CD14-positive monocyte (primary cell): ENCODE measurements at regions not wholly inside any gene's neighbourhood (a gene's known extent, or its start where the extent isn't known, plus 50 kb on each side); places are given as distances from the start of the nearest gene placed in this dataset.

Experiments used
- DNase-seq, 3 donors: peaks; one replicate each; pipeline ENCODE4 v3.0.0-alpha.2; 2011 to 2022
- H2AFZ ChIP-seq: 2 replicates; pipeline ENCODE4 v1.6.0; 2012; ENCODE audit warnings: mild to moderate bottlenecking, low read depth, low read length, inconsistent platforms; ENCODE audit not compliant: insufficient read depth, poor library complexity, severe bottlenecking
- H3K27ac ChIP-seq, 2 donors: 1 replicate in 1 of 2; 2 replicates in 1 of 2; pipeline ENCODE4 v1.5.1; 2012 to 2013; ENCODE audit warnings: low read length in 2 of 2, control low read depth in 1 of 2, inconsistent platforms in 1 of 2, low read depth in 1 of 2, mild to moderate bottlenecking in 1 of 2
- H3K27me3 ChIP-seq, 2 donors: one replicate each; pipeline versions ENCODE4 v1.6.0 to v1.6.1; 2011 to 2013; ENCODE audit warnings: low read length in 2 of 2; ENCODE audit not compliant: control insufficient read depth in 2 of 2, insufficient read depth in 2 of 2
- H3K36me3 ChIP-seq, 2 donors: replicated peaks in 1 of 2; 1 replicate in 1 of 2; 2 replicates in 1 of 2; pipeline versions ENCODE4 v1.5.1 to v1.6.1; 2012 to 2013; ENCODE audit warnings: low read length in 2 of 2, control low read depth in 1 of 2, inconsistent platforms in 1 of 2, mild to moderate bottlenecking in 1 of 2; ENCODE audit not compliant: insufficient read depth in 2 of 2, control insufficient read depth in 1 of 2
- H3K4me1 ChIP-seq, 2 donors: 1 replicate in 1 of 2; 2 replicates in 1 of 2; pipeline versions ENCODE4 v1.5.1 to v1.6.1; 2012 to 2013; ENCODE audit warnings: low read length in 2 of 2, control low read depth in 1 of 2, inconsistent platforms in 1 of 2, mild to moderate bottlenecking in 1 of 2, moderate library complexity in 1 of 2; ENCODE audit not compliant: insufficient read depth in 2 of 2, control insufficient read depth in 1 of 2
- H3K4me2 ChIP-seq: replicated peaks from 2 replicates; pipeline ENCODE3; 2012; ENCODE audit warnings: low read length, moderate library complexity, mild to moderate bottlenecking; ENCODE audit not compliant: poor library complexity, severe bottlenecking; ENCODE audit errors: extremely low read depth
- H3K4me3 ChIP-seq, 3 experiments: fragments of 200-600 bp in 1 of 3; sonication (generic) in 1 of 3; replicated peaks in 1 of 3; 1 replicate in 2 of 3; 2 replicates in 1 of 3; pipeline ENCODE4 v1.5.1; 2011 to 2013; ENCODE audit warnings: low read length in 3 of 3, mild to moderate bottlenecking in 3 of 3, control low read depth in 2 of 3, low read depth in 2 of 3, inconsistent platforms in 1 of 3, moderate library complexity in 1 of 3
- H3K79me2 ChIP-seq: 2 replicates; pipeline ENCODE4 v1.6.0; 2012; ENCODE audit warnings: mild to moderate bottlenecking, control low read depth, inconsistent platforms, low read length, moderate library complexity; ENCODE audit not compliant: insufficient read depth
- H3K9ac ChIP-seq: 2 replicates; pipeline ENCODE4 v1.6.0; 2017; ENCODE audit warnings: low read length, mild to moderate bottlenecking; ENCODE audit not compliant: insufficient read depth, poor library complexity, severe bottlenecking
- H3K9me3 ChIP-seq, 2 donors: replicated peaks in 1 of 2; 1 replicate in 1 of 2; 2 replicates in 1 of 2; pipeline versions ENCODE4 v1.5.1 to v1.6.1; 2012 to 2013; ENCODE audit warnings: low read length in 2 of 2, control low read depth in 1 of 2; ENCODE audit not compliant: control insufficient read depth in 1 of 2, insufficient read depth in 1 of 2
- H4K20me1 ChIP-seq: 2 replicates; pipeline ENCODE4 v1.6.0; 2012; ENCODE audit warnings: mild to moderate bottlenecking, low read length, control low read depth, moderate library complexity; ENCODE audit not compliant: insufficient read depth
- H3K27ac Mint-ChIP-seq, 7 donors: one replicate each; pipeline ENCODE4 v1.8.0; 2020; ENCODE audit warnings: mild to moderate bottlenecking in 7 of 7, mixed read lengths in 7 of 7, moderate library complexity in 6 of 7, inconsistent platforms in 2 of 7
- H3K27me3 Mint-ChIP-seq, 3 donors: one replicate each; pipeline ENCODE4 v1.8.0; 2021 to 2022; ENCODE audit warnings: low read depth in 3 of 3, mild to moderate bottlenecking in 3 of 3, mixed read lengths in 3 of 3, moderate library complexity in 3 of 3, inconsistent platforms in 1 of 3
- H3K36me3 Mint-ChIP-seq, 2 donors: one replicate each; pipeline ENCODE4 v1.8.0; 2020; ENCODE audit warnings: mixed read lengths in 2 of 2, inconsistent platforms in 1 of 2, mild to moderate bottlenecking in 1 of 2
- H3K4me1 Mint-ChIP-seq: one replicate; pipeline ENCODE4 v1.8.0; 2020; ENCODE audit warnings: mild to moderate bottlenecking, mixed read lengths
- H3K4me3 Mint-ChIP-seq, 2 donors: one replicate each; pipeline ENCODE4 v1.8.0; 2020; ENCODE audit warnings: mild to moderate bottlenecking in 2 of 2, mixed read lengths in 2 of 2, moderate library complexity in 1 of 2
- H3K9me3 Mint-ChIP-seq, 7 donors: one replicate each; pipeline ENCODE4 v1.8.0; 2020 to 2022; ENCODE audit warnings: mixed read lengths in 7 of 7, mild to moderate bottlenecking in 6 of 7, moderate library complexity in 6 of 7, inconsistent platforms in 2 of 7
- CTCF ChIP-seq: fragments of 200-600 bp; IDR thresholded peaks from one replicate; pipeline ENCODE4 v1.8.0; 2022; ENCODE audit warnings: antibody characterized with exemption, mild to moderate bottlenecking
- WGBS: methylation state at CpG from one replicate; pipeline ENCODE4 v1.1.5; 2013; ENCODE audit warnings: missing lambda C conversion rate; ENCODE audit not compliant: insufficient coverage; 5-methylcytosine and 5-hydroxymethylcytosine counted together
- intact Hi-C, 2 donors: fragments of 100-400 bp; cut with micrococcal nuclease; formaldehyde crosslinking; loops; one replicate each; pipeline versions ENCODE4 v1.15.0 to v1.15.1; 2023

GRCh38 chr2:225842939-225843338 lies 443.4 kb downstream of the NYAP2 start:
- no peaks in the 10 kb centered on the region for H3K36me3 Mint-ChIP-seq
- no CpG with 5 or more reads among the region's 1 CpG for WGBS
- intact Hi-C loops: no loop called here
- Histone ChIP-seq H3K9ac (no peak overlapping the region), H2AFZ (no peak overlapping the region), H3K79me2 (no peaks in the 10 kb centered on the region), H3K4me3 (no peak overlapping the region), H3K4me1 (no peaks in the 10 kb centered on the region), H3K27me3 (no peaks in the 10 kb centered on the region), H3K4me2 (no peak overlapping the region), H3K9me3 (no peaks in the 10 kb centered on the region), H4K20me1 (no peaks in the 10 kb centered on the region), H3K36me3 (no peaks in the 10 kb centered on the region), H3K27ac (no peak overlapping the region)
- H3K4me1 Mint-ChIP-seq: no peaks in the 10 kb centered on the region
- TF ChIP-seq CTCF: no peak
- no peak overlapping the region for H3K4me3 Mint-ChIP-seq
- DNase-seq: no peak
- no peak overlapping the region for H3K27ac Mint-ChIP-seq
- peaks cover 0 to 2% (median 0%) of the 10 kb centered on the region in 3 donors for H3K27me3 Mint-ChIP-seq
- peaks cover 0 to 6% (median 2%) of the 10 kb centered on the region in 7 donors for H3K9me3 Mint-ChIP-seq

- WGBS: no CpG with 5 or more reads among the region's 1 CpG
- H3K4me2 ChIP-seq: no peak overlapping the region
- H3K79me2 ChIP-seq: no peaks in the 10 kb centered on the region
- H4K20me1 ChIP-seq: no peaks in the 10 kb centered on the region
- Mint-ChIP-seq H3K4me1 (no peaks in the 10 kb centered on the region), H3K36me3 (no peaks in the 10 kb centered on the region), H3K27me3 (peaks cover 0 to 2% (median 0%) of the 10 kb centered on the region in 3 donors), H3K4me3 (no peak overlapping the region), H3K9me3 (peaks cover 0 to 4% (median 2%) of the 10 kb centered on the region in 7 donors), H3K27ac (no peak overlapping the region)
- H2AFZ ChIP-seq: no peak overlapping the region
- no peak overlapping the region for H3K4me3 ChIP-seq
- intact Hi-C loops: no loop called here
- no peaks in the 10 kb centered on the region for H3K27me3 ChIP-seq
- TF ChIP-seq CTCF: no peak
- no peak for DNase-seq
- no peaks in the 10 kb centered on the region for H3K36me3 ChIP-seq
- H3K9ac ChIP-seq: no peak overlapping the region
- no peaks in the 10 kb centered on the region for H3K4me1 ChIP-seq
- H3K27ac ChIP-seq: no peak overlapping the region
- no peaks in the 10 kb centered on the region for H3K9me3 ChIP-seq
These were observed 441.8 kb downstream of the NYAP2 start for GRCh38 chr2:225841314-225841713.
